ENCODE measurements at regions not wholly inside any gene's neighbourhood (a gene's known extent, or its start where the extent isn't known, plus 50 kb on each side); places are given as distances from the start of the nearest gene placed in this dataset.

DNA sequence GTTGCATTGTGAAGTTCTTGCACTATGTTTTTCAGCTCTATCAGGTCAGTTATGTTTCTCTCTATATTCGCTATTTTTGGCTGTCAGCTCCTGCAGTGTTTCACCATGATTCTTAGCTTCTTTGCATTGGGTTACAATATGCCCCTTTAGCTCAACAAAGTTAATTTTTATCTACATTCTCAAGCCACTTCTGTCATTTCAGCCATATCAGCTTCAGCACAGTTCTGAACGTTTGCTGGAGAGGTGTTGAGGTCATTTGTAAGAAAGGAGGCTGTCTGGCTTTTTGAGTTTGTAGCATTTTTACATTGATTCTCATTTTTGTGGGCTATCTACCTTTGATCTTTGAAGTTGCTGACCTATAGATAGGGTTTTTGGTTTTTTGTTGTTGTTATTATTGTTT is 573.2 kb upstream of the RGS18 start:
- DNase-seq (ENCODE audit: low read depth) = no peak

DNA sequence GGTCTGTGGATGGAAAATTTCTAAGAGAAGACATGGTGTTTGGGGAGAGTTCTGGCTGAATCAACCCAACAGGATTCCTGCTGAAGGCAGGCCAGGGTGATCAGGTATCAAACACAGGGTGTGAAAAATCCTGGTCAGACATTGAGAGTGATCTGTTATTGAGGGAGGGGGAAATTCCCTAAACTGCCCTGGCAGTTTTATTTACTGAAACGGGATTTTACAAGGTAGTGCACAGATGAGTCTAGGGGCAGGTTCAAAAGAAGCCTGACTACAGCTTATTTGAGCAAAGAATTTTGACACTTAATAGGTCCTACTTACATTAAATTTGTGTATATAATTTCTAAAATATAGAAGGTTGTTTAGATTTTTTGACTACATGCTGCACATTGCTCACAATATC is 569.4 kb upstream of the RGS18 start:
- no peak for DNase-seq (ENCODE audit: low read depth)

- no peak for DNase-seq (ENCODE audit: low read depth)
Measured at GRCh38 chr1:191589536-191589935, 568.7 kb upstream of the RGS18 start.

DNA sequence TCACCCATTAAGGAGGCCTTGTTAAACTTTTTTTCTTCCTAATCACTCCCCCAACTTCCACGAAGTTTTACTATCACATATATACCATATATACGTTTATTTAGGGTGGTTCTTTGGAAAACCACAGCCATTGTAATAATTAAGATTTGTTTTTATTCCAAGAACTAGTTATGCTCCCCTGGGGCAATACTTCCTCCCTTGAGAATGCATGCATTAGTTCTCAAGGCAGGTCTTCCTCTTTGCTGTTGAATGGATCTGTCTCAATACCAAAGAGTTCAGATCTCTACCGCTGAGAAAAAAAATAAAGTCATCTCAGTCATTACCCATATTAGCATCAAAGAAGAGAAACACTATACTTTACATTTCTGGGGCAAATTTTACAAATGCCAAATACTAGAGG is 567.7 kb upstream of the RGS18 start:
- DNase-seq (ENCODE audit: low read depth) = no peak

- no peak for DNase-seq (ENCODE audit: low read depth)
Measured at GRCh38 chr1:191592039-191592438, 566.2 kb upstream of the RGS18 start.

DNA sequence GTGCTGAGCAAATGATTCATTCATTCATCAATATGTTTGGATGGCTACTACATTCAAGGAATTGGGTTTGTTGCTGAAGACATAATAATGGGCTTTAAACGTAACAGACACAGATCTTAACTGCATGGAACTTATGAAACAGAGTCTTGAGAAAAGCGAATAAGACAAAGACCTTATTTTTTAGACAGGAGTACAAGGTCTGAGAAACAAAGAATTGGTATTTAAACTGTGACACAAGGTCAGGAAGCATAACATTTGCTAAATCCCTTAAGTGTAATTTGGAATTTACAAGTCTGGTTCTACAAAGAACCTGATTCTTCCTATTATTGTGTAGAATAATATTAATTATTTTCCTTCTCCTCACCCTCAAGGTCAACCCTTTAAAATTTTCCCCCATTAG is 565.4 kb upstream of the RGS18 start:
- DNase-seq (ENCODE audit: low read depth) = no peak

GRCh38 chr1:191595170-191595569 is 563.1 kb upstream of the RGS18 start:
- no peak for DNase-seq (ENCODE audit: low read depth)

GRCh38 chr1:191608367-191608766 is 549.9 kb upstream of the RGS18 start:
- no peak for DNase-seq (ENCODE audit: low read depth)

- DNase-seq (ENCODE audit: low read depth) = no peak
Measured at GRCh38 chr1:191609305-191609704, 549.0 kb upstream of the RGS18 start.

- DNase-seq (ENCODE audit: low read depth) = no peak
Measured at GRCh38 chr1:191615101-191615821, 543.0 kb upstream of the RGS18 start.

GRCh38 chr1:191618181-191618580 is 540.1 kb upstream of the RGS18 start:
- DNase-seq (ENCODE audit: low read depth) = no peak

GRCh38 chr1:191620883-191621282 is 537.4 kb upstream of the RGS18 start:
- DNase-seq (ENCODE audit: low read depth) = no peak

DNA sequence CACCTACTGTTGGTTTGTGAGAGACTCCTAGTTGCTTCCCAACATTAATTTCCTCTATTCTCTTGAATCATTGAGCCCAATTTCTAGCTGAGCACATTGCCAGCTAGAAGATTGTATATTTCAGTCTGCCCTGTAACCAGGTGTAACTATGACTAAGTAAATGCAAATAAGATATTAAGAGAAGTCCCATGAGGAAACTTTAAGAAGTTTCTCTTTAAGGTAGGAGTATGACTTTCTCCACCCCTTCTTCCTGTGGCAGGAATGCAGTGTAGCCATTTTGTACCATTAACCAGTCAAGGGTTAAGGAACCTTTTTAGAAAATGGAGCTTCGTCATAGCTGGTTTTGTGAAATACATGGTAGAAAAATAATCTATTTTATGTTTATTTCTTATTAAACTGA is 534.2 kb upstream of the RGS18 start:
- no peak for DNase-seq (ENCODE audit: low read depth)

GRCh38 chr1:191629836-191630235 is 528.4 kb upstream of the RGS18 start:
- no peak for DNase-seq (ENCODE audit: low read depth)

- no peak for DNase-seq (ENCODE audit: low read depth)
Measured at GRCh38 chr1:191634801-191635508, 523.3 kb upstream of the RGS18 start.

DNA sequence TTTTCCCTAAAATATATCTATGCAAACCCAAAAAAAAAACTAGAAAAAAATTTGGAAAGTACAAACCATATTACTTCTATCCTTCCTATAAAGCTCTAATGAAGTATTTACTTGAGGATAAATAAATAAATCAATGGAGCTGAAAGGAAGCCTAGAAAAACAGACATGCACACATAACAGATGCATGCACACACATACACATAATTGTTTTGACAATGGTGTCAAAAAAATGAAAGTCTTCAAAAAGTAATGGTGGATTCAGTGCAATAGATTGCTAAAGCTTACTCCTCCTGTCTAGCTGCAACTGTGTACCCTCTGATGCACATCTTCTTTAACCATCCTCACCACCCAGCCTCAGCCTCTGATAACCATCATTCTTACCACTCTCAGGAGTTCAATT is 521.9 kb upstream of the RGS18 start:
- no peak for DNase-seq (ENCODE audit: low read depth)

DNA sequence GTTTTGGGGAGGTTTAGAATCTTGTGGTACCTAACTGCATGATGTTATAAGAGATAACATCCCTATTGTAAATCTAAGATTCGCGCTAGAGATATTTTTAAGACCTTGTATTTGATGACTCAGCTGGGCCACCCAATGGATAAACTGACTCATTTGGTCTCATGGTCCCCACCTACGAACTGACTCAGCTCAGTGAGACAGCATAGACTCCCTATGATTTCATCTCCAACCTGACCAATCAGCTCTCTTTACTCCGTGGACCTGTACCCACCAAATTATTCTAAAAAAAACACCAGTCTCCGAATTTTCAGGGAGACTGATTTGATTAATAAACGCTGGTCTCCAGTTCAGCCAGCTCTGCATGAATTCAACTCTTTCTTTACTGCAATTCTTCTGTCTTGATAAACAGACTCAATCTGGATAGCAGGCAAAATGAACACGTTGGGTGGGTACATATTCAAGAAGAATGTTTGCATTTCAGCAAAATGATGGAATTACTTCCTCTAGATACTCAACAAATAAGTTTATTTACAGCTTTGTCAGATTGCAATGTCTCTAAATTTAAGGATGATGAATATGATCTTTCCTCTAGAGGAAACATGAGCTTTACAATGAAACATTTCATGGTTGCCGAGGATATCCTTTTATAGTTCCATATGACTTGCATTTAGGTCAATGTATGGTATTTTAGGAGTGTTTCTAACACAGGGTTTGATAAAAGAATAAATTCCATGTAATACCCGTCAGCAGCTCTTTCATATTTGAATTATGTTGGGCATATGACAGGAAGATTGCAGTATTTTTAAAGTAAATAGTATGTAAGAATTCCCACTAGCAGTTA is 516.6 kb upstream of the RGS18 start:
- DNase-seq (ENCODE audit: low read depth) = peak; percentile 26

DNA sequence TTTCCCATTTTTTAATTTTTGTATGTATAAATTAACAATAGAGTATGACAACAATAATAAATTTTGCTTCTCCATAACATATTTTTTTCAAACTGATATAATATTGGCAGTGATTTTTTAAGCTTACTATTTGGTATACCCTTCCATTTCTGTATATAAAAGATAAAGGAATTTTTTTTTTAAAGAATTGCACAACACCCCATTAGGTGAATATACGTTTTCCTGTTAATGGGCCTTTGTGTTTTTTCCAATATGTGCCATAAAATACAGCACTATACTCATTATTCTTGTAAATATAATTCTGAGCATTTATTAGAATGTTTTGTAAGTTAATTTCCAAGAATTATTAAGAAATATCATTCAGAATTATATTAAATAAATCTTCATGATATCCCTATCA is 515.2 kb upstream of the RGS18 start:
- no peak for DNase-seq (ENCODE audit: low read depth)

- DNase-seq (ENCODE audit: low read depth) = no peak
Measured at GRCh38 chr1:191648939-191649338, 509.3 kb upstream of the RGS18 start.

DNA sequence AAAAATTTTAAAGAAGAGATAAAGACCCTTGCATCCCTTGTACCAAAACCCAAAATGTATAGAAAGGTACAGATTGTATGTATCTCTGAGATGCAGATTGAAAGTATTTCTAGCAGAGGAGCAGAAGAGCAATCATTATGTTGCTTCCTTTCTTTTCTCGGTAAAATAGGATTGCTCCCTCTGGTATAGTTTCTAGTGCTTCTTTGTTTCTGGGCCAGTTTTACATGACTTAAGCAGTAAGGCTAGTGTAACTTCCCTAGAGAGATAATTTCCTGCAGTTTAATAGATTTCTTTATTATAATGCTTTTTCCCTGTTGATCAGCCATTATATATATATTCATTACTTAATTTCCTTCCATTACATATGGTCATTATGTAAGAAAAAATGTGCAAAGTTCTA is 496.2 kb upstream of the RGS18 start:
- no peak for DNase-seq (ENCODE audit: low read depth)

DNA sequence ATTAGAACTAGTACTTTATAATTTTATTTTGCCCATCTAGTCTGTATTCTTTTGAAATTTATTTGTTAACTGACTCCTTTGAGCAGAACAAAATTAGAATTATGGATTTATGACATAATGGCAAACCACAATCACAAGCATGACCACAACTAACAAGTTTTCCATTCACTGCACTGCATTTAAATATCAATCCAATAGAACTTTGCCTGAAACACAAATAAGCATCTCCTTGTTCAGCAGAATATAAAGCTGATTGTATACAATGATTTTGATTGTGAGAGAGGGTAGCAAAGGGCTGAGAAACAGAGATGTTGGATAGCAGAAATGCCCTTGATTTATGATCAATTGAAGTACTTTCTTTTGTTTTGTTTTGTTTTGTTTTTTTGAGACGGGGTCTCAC is 495.5 kb upstream of the RGS18 start:
- DNase-seq (ENCODE audit: low read depth) = no peak

DNA sequence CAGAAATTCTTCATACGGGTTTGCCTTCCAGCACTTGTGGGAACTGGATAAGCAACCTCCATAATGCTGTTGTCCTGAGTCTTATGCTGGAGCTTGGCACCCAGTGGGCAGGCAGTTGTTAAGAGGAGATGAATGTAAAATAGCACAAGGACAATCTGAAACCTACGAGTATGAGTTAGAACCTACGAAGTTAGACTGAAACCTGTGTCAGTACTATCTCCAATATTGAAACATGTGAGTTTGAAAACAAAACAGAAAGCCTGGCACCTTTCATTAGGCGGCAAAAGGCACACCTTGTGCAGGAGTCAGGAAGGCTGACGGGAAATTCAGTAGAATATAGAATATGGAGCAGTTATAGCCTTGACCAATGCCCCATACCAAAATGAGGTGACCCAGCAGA is 489.7 kb upstream of the RGS18 start:
- no peak for DNase-seq (ENCODE audit: low read depth)

DNA sequence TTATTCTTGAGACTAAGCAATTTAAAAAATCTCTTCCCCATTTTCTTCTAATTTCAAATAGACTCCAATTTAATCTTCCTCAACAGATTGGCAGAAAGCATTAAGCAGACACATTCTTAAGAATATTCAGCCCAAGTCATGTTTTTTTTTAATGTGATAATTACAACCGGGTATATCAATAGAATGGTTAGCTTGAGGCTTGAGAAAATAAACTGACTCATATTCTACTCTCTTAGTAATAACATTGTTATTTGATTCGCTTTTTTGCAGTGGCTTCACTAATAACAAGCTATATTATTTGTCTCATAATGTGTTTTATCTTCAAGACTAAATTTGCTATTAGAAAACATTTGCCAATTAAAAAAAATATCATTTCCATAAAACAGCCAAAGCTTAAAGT is 488.6 kb upstream of the RGS18 start:
- DNase-seq (ENCODE audit: low read depth) = no peak
